B cell (primary cell): ENCODE measurements at regions not wholly inside any gene's neighbourhood (a gene's known extent, or its start where the extent isn't known, plus 50 kb on each side); places are given as distances from the start of the nearest gene placed in this dataset.

Source experiments
- CTCF ChIP-seq: fragments of 200-600 bp; IDR thresholded peaks from one replicate; pipeline ENCODE4 v1.8.0; 2022; ENCODE audit warnings: antibody characterized with exemption, mild to moderate bottlenecking
- EZH2 ChIP-seq: IDR thresholded peaks from 2 replicates; pipeline ENCODE4 v1.6.1; 2012; ENCODE audit warnings: borderline replicate concordance, low read depth, mild to moderate bottlenecking, moderate library complexity, low read length; ENCODE audit not compliant: insufficient read depth, poor library complexity, severe bottlenecking

DNA sequence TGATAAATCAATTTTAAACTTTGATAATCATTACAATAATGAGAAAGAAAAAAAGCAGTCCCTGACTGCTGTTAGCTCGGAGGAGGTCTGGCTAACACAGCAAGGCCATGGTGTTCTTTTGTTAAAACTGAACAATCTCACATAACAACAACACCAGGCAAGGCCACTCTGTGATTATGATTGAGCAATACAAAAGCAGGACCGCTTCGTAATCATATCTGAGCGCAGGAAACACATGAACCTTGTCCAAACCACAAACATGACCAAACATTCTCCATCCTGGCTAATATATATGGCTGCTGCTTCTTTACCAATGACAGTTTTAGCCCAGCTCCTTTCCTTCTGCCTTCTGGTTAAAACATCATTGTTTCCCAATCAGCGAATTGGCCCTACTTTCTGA lies 76.8 kb upstream of the DDX53 start:
- no peak for TF ChIP-seq CTCF
- TF ChIP-seq EZH2, result no peak
